Urinary bladder (tissue), 3 donors: ENCODE measurements at regions not wholly inside any gene's neighbourhood (a gene's known extent, or its start where the extent isn't known, plus 50 kb on each side); places are given as distances from the start of the nearest gene placed in this dataset.
"Not testable (repeated sequence)": the region's sequence is repeated elsewhere in the genome, so short reads cannot be mapped to it uniquely, and the experiment has no call there.

Experiments
- DNase-seq: peaks from one replicate; pipeline ENCODE4 v3.0.0-alpha.2; 2015; ENCODE audit errors: extremely low spot score
- H3K27ac ChIP-seq: one replicate; pipeline ENCODE4 v1.5.1; 2013; ENCODE audit warnings: low read depth, mild to moderate bottlenecking, moderate library complexity
- H3K36me3 ChIP-seq: one replicate; pipeline ENCODE4 v1.6.1; 2013; ENCODE audit warnings: mild to moderate bottlenecking, moderate library complexity; ENCODE audit not compliant: insufficient read depth
- H3K4me1 ChIP-seq: one replicate; pipeline ENCODE4 v1.6.1; 2013; ENCODE audit warnings: mild to moderate bottlenecking, moderate library complexity; ENCODE audit not compliant: insufficient read depth
- H3K4me3 ChIP-seq: one replicate; pipeline ENCODE4 v1.5.1; 2013; ENCODE audit warnings: low read depth, low read length
- WGBS: extraction: QIAGEN DNeasy Blood & Tissue Kit; methylation state at CpG from one replicate; pipeline ENCODE4 v1.1.7; 2013; 5-methylcytosine and 5-hydroxymethylcytosine counted together
- donor health status: healthy with polysubstance abuse.
- donor health status: healthy.

DNA sequence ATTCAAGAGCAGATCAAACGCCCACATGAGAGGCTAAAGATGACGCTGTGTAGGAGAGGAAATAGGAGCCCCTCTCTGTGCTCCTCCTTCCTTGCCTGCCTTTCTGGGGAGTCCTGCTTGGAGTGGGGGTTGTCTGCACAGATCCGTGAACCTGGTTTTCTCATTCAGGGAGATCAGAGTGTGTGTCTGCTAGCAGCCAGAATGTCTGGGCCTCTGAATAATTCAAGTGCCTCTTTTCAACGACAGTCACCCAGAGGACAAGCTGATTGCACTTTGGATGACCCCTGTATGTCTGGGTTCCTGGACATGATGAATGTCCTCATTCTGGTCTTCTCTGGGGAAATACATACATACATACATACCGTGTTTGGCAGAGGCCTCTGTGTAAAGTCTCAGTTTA is 592.5 kb upstream of the B3GAT1 start:
- Histone ChIP-seq H3K36me3 (no peaks in the 10 kb centered on the region), H3K27ac (no peak overlapping the region), H3K4me3 (no peak overlapping the region), H3K4me1 (no peaks in the 10 kb centered on the region)
- DNase-seq = no peak
- 45% methylated on average over 5 of the region's 5 CpGs for WGBS

DNA sequence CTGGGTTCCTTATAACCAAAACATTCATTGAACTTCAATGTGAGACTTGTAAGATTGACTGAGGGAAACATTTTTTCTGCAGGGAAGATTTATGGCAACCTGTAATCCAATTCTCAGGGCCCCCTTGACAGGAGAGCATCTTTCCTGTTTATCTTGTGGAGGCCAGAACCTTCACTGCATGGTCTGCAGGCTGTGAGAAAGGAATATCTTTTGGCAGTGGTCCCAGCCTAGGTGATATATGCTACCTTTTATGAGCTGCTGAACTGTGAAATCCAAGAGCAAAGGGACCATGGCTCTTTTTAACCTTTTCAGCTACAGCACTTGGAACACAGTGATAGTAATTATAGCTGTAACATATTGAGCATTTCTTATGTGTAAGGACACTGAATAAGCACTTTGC is 590.2 kb upstream of the B3GAT1 start:
- no peak overlapping the region for H3K27ac ChIP-seq
- no peaks in the 10 kb centered on the region for H3K36me3 ChIP-seq
- H3K4me3 ChIP-seq = no peak overlapping the region
- no peaks in the 10 kb centered on the region for H3K4me1 ChIP-seq
- DNase-seq = no peak

DNA sequence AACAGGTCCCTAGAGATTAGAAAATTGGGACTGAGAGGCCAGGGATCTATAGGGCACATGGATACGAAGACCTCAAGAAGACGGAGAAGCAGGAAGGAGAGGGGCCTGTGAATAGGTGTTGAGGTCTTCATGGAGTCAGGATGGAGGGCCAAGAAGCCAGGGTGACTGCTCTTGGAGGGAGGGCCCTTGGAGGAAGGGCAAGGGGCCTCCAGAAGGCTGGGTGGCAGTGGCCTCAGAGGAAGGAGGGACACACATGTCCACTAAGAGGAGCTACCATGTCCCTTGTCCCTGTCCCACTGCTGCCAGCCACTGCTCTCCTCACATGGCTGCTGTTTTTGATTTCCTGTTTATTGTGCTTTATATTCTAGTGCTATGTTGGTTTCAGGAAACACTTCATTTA is 589.5 kb upstream of the B3GAT1 start:
- no peak for DNase-seq
- WGBS = 94% methylated on average over 2 of the region's 2 CpGs
- Histone ChIP-seq H3K36me3 (no peaks in the 10 kb centered on the region), H3K4me1 (no peaks in the 10 kb centered on the region), H3K27ac (no peak overlapping the region), H3K4me3 (no peak overlapping the region)

DNA sequence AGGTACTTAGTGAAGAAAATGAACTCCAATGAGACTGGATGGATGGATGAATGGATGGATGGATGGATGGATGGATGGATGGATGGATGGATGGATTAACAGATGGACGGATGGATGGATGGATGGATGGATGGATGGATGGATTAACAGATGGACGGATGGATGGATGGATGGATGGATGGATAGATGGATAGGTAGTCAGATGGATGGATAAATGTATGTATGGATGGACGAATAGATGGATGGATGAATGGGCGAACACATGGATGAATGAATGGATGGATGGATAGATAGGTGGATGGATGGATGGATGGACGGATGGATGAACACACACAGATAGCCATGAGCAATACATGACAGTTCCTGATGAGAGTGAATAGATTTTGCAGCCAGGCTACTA is 589.0 kb upstream of the B3GAT1 start:
- 82% methylated on average over 5 of the region's 5 CpGs for WGBS
- not testable (repeated sequence) for DNase-seq, H3K4me3 ChIP-seq, H3K27ac ChIP-seq, H3K4me1 ChIP-seq, H3K36me3 ChIP-seq

DNA sequence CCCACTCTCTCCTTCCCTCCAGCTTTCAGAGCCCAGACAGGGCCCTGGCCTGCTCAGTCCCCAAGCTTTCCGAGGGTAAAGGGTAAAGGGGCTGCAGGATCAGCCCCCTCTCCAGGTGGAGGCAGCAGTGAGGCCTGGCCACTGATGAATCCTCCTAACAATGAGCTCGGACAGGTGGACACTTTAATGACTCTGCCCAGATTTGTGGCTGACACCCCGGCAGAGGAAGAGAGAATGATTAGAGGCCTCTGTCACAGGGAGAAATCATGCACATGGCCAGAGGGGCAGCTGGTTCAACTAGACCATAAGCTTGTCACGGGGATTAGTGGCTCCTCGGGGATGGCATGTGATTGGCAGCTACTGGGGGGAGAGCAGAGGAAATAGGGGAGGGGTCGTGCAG is 587.5 kb upstream of the B3GAT1 start:
- WGBS = 19% methylated on average over 6 of the region's 6 CpGs
- Histone ChIP-seq H3K36me3 (no peaks in the 10 kb centered on the region), H3K4me3 (no peak overlapping the region), H3K27ac (no peak overlapping the region), H3K4me1 (no peaks in the 10 kb centered on the region)
- DNase-seq = no peak

DNA sequence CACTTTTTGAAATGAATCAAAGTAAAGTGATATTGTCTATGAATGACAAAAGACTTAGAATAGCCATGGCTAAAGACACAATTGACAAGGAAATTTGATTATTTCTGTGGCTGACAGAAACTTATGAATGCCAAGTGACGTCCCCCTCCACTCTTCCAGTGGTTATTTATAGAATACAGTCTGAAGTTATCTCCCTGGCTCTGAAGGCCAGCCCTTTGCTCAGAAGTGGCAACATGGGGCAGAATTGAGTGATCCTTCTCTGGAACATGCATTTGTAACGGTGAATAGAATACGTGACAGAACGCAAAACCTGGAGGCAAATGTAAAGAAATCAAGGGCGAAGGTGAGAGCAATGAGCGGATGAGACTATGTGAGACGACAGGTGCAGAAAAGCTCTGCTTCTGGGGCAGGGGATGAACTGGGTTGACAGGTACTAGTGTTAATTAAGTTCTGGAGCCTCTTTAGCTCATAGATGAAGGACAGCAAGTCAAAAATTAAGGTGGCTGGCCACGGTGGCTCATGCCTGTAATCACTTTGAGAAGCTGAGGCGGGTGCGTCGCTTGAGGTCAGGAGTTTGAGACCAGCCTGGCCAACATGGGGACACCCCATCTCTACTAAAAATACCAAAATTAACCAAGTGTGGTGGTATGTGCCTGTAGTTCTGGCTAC is 585.7 kb upstream of the B3GAT1 start:
- Histone ChIP-seq H3K4me1 (no peaks in the 10 kb centered on the region), H3K27ac (no peak overlapping the region), H3K36me3 (no peaks in the 10 kb centered on the region), H3K4me3 (no peak overlapping the region)
- no peak for DNase-seq
- WGBS = 91% methylated on average over 11 of the region's 11 CpGs

DNA sequence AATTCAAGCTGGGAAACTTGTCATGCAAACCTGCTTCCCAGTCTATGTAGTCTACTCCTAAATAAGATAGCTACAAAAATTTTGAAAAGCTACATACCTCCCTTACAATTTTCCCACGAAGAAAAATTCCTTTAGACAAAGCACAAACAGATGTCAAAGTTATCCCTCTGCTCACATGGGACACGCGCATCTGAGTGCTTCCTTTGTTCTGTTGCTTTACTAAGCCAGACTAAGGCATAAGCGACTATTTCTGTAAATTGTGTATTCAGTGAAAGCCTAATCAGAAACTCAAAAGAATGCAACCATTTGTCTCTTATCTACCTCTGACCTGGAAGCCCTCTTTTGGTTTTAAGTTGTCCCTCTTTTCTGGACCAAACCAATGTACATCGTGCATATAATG is 583.7 kb upstream of the B3GAT1 start:
- WGBS = 31% methylated on average over 5 of the region's 5 CpGs
- no peak overlapping the region for H3K4me3 ChIP-seq
- H3K27ac ChIP-seq = no peak overlapping the region
- no peaks in the 10 kb centered on the region for H3K36me3 ChIP-seq
- DNase-seq = no peak
- no peaks in the 10 kb centered on the region for H3K4me1 ChIP-seq

DNA sequence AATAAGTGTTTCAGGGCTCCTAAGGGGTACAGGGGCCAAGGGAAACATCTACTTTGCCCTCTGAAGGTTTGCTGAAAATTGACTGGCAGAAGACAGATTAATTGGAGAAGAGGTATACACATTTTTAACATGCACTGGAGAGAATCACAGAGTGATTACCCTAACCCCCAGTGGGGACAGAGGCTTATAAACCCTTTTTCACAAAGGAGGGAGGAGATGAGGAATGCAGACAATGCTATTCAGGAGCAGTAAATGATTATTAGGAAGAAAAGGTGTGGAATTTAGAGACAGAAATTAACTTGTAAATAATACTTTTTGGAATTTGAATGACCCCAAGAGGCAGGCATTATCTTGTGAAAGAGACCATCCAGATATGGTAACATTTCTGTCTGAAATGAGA is 582.4 kb upstream of the B3GAT1 start:
- no peaks in the 10 kb centered on the region for H3K4me1 ChIP-seq
- H3K27ac ChIP-seq = no peak overlapping the region
- H3K4me3 ChIP-seq = no peak overlapping the region
- DNase-seq = no peak
- H3K36me3 ChIP-seq = no peaks in the 10 kb centered on the region

DNA sequence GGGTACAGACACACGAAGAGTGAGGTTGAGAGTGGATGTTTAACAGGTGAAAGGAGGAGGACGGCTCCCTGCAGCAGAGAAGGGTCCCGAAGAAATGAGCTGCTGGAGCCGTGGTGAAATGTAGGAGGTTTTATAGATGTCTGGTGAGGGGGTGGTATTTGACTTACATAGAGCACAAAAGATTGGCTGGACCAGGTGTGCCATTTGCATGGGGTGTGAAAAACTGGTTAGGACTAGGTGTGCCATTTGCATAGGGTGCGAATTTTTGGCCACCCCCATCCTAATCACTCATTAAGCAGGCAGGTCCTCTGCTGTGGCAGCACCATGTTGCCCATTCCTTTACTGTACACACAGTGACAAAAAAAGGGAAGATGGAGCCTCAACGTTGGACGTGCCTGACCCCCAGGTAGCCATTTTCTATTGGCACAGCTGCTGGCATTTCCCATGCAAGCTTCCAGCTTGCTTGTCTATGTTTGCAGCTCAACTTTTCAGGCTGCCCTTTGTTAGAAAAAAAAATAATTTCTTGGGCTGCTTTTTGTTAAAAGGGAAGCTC is 581.7 kb upstream of the B3GAT1 start:
- no peaks in the 10 kb centered on the region for H3K4me1 ChIP-seq
- no peak for DNase-seq
- no peak overlapping the region for H3K4me3 ChIP-seq
- no peak overlapping the region for H3K27ac ChIP-seq
- 55% methylated on average over 7 of the region's 7 CpGs for WGBS
- no peaks in the 10 kb centered on the region for H3K36me3 ChIP-seq

DNA sequence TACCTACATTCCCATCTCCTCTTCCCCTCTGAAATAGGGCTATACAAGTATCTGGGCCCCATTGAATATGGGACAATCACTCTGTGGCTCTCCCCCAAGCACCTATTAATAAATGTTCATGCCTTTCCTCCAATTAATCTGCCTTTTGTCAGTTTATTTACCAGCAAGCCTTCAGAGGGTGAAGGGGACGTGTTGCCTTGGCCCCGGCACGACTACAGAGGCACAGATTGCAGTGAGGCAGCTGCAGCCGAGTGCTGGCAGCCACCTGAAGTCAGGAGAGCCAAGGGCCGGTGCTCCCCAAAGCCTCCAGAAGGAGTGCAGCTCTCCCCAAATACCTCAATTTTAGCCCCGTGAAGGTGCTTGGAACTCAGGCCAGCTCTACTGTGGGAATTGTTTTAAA is 580.9 kb upstream of the B3GAT1 start:
- WGBS = 68% methylated on average over 6 of the region's 6 CpGs
- DNase-seq = no peak
- Histone ChIP-seq H3K4me1 (no peaks in the 10 kb centered on the region), H3K36me3 (no peaks in the 10 kb centered on the region), H3K4me3 (no peak overlapping the region), H3K27ac (no peak overlapping the region)

DNA sequence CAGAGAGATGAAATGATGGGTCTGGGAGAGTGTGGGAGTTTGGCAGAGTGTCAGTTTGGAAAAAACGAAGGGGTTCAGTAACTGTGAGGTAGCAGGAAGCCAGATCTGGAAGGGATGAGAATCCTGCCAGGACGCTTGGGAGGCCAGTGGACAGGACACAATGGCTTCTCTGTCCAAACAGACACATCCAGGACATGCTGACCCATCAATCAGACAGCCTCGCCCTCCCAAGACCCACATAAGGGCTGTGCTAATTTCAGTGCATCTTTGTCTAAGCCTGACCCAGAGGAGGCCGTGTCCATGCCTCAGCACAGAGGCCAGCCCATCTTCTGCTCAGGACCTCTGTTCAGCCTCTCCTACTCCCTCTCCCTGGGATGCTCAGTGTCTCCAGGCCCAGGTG is 576.5 kb upstream of the B3GAT1 start:
- no peak for DNase-seq
- 63% methylated on average over 4 of the region's 4 CpGs for WGBS
- no peak overlapping the region for H3K4me3 ChIP-seq
- no peak overlapping the region for H3K27ac ChIP-seq
- no peaks in the 10 kb centered on the region for H3K4me1 ChIP-seq
- H3K36me3 ChIP-seq = no peaks in the 10 kb centered on the region

DNA sequence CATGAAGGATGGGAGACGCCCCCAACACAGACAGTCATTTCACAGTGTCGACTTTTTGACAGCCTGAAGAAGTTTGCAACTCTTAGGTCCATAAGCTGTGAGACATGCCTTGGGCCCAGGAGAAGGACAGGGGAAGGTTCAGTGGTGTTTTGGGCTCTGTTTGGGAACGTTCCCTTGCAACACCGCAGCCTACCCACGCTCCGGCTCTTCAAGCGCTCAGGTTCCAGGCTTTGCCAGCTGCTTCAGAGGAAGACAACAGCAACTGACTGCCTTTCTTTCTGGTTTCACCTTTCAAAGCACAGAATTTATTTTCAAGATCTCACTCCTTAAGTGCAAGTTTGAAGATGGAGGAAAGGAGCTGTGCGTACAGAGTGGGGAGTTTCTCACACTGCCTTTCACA is 575.8 kb upstream of the B3GAT1 start:
- no peak for DNase-seq
- WGBS = 66% methylated on average over 8 of the region's 8 CpGs

DNA sequence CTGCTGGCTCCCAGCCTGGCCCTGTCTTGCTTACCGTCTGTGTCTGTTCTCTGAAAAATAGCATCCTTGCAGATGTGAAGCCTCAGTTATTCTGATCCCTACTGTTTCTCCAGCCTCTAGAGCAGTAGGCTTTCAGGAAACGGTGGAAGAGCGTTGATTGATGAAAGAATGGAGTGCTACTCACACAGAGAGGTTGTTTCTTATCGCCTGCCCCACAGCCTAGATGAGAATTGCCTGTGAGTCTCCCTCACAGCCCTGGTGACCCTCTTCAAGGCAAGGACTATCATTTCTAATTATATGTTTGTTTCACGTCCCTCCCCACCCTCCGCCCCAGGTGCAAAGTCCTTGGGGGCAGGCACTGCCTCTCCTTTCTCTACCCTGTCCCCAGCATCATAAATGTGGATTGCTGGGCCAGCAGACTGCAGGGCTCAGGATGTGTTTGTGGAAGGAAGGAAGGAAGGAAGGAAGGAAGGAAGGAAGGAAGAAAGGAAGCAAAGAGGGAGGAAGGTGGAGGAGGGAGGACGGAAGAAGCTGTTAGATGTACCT is 575.3 kb upstream of the B3GAT1 start:
- Histone ChIP-seq H3K4me3 (no peak overlapping the region), H3K4me1 (no peaks in the 10 kb centered on the region), H3K27ac (no peak overlapping the region), H3K36me3 (no peaks in the 10 kb centered on the region)
- 47% methylated on average over 7 of the region's 7 CpGs for WGBS
- no peak for DNase-seq

More for the DNA sequence above, 575.8 kb upstream of the B3GAT1 start:
- Histone ChIP-seq H3K4me1 (no peaks in the 10 kb centered on the region), H3K36me3 (no peaks in the 10 kb centered on the region), H3K4me3 (no peak overlapping the region), H3K27ac (no peak overlapping the region)

DNA sequence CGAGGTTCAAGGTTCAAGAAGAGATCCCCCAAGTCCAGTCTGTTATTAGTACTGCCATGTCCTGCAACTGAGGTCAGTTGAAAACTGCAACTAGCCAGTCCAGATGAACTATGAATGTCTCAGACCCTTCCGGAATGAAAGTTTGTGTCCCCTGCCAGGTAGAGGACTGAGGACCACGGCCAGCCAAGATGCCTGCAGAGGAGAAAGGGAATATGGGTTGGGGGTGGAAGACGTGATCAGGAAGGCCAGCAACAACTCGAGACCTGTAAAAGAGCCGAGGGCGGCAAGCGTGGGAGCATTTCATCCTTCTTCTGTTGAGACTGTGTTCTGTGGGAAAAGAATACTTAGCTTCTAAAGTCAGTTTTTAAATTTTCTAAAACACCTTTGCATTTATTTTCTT is 572.4 kb upstream of the B3GAT1 start:
- Histone ChIP-seq H3K4me1 (no peaks in the 10 kb centered on the region), H3K4me3 (no peak overlapping the region), H3K36me3 (no peaks in the 10 kb centered on the region), H3K27ac (no peak overlapping the region)
- WGBS = 87% methylated on average over 8 of the region's 8 CpGs
- no peak for DNase-seq

DNA sequence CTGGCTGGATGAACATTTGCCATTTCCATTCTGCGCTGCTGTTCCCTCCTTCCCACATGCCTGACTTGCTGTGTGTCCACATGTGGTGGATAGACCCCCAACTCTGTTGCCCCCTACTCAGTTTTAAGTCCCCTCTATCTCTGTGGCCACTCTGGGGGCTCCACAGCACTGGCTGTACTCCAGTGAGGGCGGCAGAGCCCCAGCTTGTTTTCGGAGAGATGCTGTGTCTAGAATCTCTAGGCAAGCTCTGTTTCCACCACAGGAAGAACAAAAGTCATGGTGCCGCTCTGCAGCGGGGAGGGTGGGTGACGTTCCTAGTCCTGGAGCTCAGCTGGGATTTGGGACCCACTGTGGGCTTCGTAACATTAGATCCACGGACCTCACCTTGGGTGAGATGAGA is 570.4 kb upstream of the B3GAT1 start:
- not testable (repeated sequence) for H3K4me3 ChIP-seq, H3K27ac ChIP-seq, H3K36me3 ChIP-seq, DNase-seq, H3K4me1 ChIP-seq
- 85% methylated on average over 8 of the region's 8 CpGs for WGBS
